ENCODE measurements at regions not wholly inside any gene's neighbourhood (a gene's known extent, or its start where the extent isn't known, plus 50 kb on each side); places are given as distances from the start of the nearest gene placed in this dataset.

- no peaks in the 10 kb centered on the region for H3K27me3 ChIP-seq (replicated peaks; ENCODE audit: control insufficient read depth, insufficient read depth, low read length)
- TF ChIP-seq CTCF (IDR thresholded peaks at IDR 0.05; ENCODE audit: insufficient read depth, low read length, poor library complexity, severe bottlenecking) = no peak
- no peak for DNase-seq (ENCODE audit: extremely low read depth, insufficient read length)
- H3K4me3 ChIP-seq (replicated peaks; ENCODE audit: low read depth, low read length) = no peak overlapping the region
- H3K36me3 ChIP-seq (ENCODE audit: control insufficient read depth, insufficient read depth, low read length) = no peaks in the 10 kb centered on the region
Measured at GRCh38 chr5:158033076-158033475, 174.1 kb upstream of the CLINT1 start.

- Histone ChIP-seq H3K27me3 (replicated peaks; ENCODE audit: control insufficient read depth, insufficient read depth, low read length) (no peaks in the 10 kb centered on the region), H3K4me3 (replicated peaks; ENCODE audit: low read depth, low read length) (no peak overlapping the region), H3K36me3 (ENCODE audit: control insufficient read depth, insufficient read depth, low read length) (no peaks in the 10 kb centered on the region)
- DNase-seq (ENCODE audit: extremely low read depth, insufficient read length) = no peak
- no peak for TF ChIP-seq CTCF (IDR thresholded peaks at IDR 0.05; ENCODE audit: insufficient read depth, low read length, poor library complexity, severe bottlenecking)
Measured at GRCh38 chr5:158032246-158032645, 173.3 kb upstream of the CLINT1 start.

- no peak for TF ChIP-seq CTCF (IDR thresholded peaks at IDR 0.05; ENCODE audit: insufficient read depth, low read length, poor library complexity, severe bottlenecking)
- H3K27me3 ChIP-seq (replicated peaks; ENCODE audit: control insufficient read depth, insufficient read depth, low read length) = 0 out of 2 replicates have a peak, but pooled peaks cover 1% of the 10 kb centered on the region
- no peak for DNase-seq (ENCODE audit: extremely low read depth, insufficient read length)
- H3K4me3 ChIP-seq (replicated peaks; ENCODE audit: low read depth, low read length) = no peak overlapping the region
- no peaks in the 10 kb centered on the region for H3K36me3 ChIP-seq (ENCODE audit: control insufficient read depth, insufficient read depth, low read length)
Measured at GRCh38 chr5:158027806-158028775, 169.1 kb upstream of the CLINT1 start.

- Histone ChIP-seq H3K27me3 (replicated peaks; ENCODE audit: control insufficient read depth, insufficient read depth, low read length) (0 out of 2 replicates have a peak, but pooled peaks cover 1% of the 10 kb centered on the region), H3K4me3 (replicated peaks; ENCODE audit: low read depth, low read length) (no peak overlapping the region), H3K36me3 (ENCODE audit: control insufficient read depth, insufficient read depth, low read length) (no peaks in the 10 kb centered on the region)
- TF ChIP-seq CTCF (IDR thresholded peaks at IDR 0.05; ENCODE audit: insufficient read depth, low read length, poor library complexity, severe bottlenecking) = no peak
- no peak for DNase-seq (ENCODE audit: extremely low read depth, insufficient read length)
Measured at GRCh38 chr5:158026304-158027031, 167.5 kb upstream of the CLINT1 start.

- DNase-seq (ENCODE audit: extremely low read depth, insufficient read length) = no peak
- TF ChIP-seq CTCF (IDR thresholded peaks at IDR 0.05; ENCODE audit: insufficient read depth, low read length, poor library complexity, severe bottlenecking) = no peak
- Histone ChIP-seq H3K27me3 (replicated peaks; ENCODE audit: control insufficient read depth, insufficient read depth, low read length) (0 out of 2 replicates have a peak, but pooled peaks cover 1% of the 10 kb centered on the region), H3K36me3 (ENCODE audit: control insufficient read depth, insufficient read depth, low read length) (no peaks in the 10 kb centered on the region), H3K4me3 (replicated peaks; ENCODE audit: low read depth, low read length) (no peak overlapping the region)
Measured at GRCh38 chr5:158023266-158023665, 164.3 kb upstream of the CLINT1 start.

All from GM06990 (cell line).